ENCODE measurements at regions not wholly inside any gene's neighbourhood (a gene's known extent, or its start where the extent isn't known, plus 50 kb on each side); places are given as distances from the start of the nearest gene placed in this dataset.

DNA sequence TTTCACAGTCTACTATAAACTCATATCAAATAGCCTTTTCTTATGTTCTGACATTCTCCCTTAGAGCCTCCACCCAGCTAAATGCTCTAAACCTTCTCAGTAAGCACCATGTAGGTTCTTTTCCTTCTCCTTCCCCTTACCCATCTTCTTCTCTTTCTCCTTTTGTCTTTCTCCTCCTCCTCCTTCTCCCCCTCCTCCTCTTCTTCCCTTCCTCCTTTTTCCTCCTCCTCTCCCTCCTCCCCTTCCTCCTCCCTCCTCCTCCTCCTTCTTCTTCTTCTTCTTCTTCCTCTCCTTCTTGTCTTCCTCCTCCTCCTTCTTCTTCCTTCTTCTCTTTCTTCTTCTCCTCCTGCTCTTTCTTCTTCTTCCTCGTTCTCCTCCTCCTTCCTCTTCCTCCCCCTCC, 85.2 kb upstream of the KCNAB1 start:
- TF ChIP-seq, protein P1, sequence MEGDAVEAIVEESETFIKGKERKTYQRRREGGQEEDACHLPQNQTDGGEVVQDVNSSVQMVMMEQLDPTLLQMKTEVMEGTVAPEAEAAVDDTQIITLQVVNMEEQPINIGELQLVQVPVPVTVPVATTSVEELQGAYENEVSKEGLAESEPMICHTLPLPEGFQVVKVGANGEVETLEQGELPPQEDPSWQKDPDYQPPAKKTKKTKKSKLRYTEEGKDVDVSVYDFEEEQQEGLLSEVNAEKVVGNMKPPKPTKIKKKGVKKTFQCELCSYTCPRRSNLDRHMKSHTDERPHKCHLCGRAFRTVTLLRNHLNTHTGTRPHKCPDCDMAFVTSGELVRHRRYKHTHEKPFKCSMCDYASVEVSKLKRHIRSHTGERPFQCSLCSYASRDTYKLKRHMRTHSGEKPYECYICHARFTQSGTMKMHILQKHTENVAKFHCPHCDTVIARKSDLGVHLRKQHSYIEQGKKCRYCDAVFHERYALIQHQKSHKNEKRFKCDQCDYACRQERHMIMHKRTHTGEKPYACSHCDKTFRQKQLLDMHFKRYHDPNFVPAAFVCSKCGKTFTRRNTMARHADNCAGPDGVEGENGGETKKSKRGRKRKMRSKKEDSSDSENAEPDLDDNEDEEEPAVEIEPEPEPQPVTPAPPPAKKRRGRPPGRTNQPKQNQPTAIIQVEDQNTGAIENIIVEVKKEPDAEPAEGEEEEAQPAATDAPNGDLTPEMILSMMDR (IDR thresholded peaks at IDR 0.05) = no peak
- no peak for TF ChIP-seq POLR2A (IDR thresholded peaks at IDR 0.05)
